ENCODE measurements at regions not wholly inside any gene's neighbourhood (a gene's known extent, or its start where the extent isn't known, plus 50 kb on each side); places are given as distances from the start of the nearest gene placed in this dataset.

- DNase-seq (ENCODE audit: low spot score) (no peak), FAIRE-seq (no peak)
Measured at GRCh38 chr14:29271669-29272068, 505.1 kb downstream of the FOXG1 start.

DNA sequence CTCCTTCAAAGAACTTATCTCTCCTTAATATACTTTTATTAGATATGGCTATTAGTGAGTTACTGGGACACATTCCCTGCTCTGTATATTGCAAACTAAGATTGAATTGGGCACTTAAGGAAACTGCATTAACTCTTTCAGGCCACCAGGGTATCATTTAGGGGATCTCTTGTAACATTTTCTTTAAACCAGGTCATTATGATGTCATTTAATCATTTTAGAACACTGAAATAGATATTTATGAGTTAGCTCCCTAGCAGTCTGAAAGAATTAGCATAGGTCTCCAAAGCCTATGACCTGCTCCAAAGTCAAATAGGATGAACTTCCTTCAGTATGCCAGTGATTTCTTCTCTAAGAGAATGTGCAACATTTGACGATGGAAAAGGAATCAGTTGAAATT is 506.9 kb downstream of the FOXG1 start:
- no peak for FAIRE-seq

GRCh38 chr14:29274890-29275596 is 508.5 kb downstream of the FOXG1 start:
- FAIRE-seq: no peak
- DNase-seq (ENCODE audit: low spot score): no peak

More for the DNA sequence above, 506.9 kb downstream of the FOXG1 start:
- DNase-seq (ENCODE audit: low spot score): no peak

- FAIRE-seq: no peak
Measured at GRCh38 chr14:29278301-29279263, 512.0 kb downstream of the FOXG1 start.

DNA sequence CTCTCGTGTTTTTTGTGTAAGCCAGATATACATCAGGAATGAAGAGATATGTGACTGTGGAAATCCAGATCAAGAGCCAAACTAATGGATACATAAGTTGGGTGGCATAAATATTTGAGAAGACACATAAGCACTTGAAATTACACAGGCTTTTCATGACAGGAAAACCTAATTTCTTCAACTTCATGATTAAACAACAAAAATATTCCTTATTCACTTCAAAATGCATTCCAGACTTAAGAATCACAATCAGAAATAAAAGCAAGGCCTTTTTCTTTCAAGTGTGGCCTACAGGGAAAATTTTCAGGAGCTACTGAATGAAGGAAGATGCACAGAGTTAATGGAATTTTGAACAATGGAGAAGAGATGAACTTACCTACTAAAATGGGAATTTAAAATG is 515.6 kb downstream of the FOXG1 start:
- no peak for FAIRE-seq
- no peak for DNase-seq (ENCODE audit: low spot score)

More at GRCh38 chr14:29278301-29279263, 512.0 kb downstream of the FOXG1 start:
- no peak for DNase-seq (ENCODE audit: low spot score)

- DNase-seq (ENCODE audit: low spot score): no peak
- no peak for FAIRE-seq
Measured at GRCh38 chr14:29290441-29290840, 523.9 kb downstream of the FOXG1 start.

DNA sequence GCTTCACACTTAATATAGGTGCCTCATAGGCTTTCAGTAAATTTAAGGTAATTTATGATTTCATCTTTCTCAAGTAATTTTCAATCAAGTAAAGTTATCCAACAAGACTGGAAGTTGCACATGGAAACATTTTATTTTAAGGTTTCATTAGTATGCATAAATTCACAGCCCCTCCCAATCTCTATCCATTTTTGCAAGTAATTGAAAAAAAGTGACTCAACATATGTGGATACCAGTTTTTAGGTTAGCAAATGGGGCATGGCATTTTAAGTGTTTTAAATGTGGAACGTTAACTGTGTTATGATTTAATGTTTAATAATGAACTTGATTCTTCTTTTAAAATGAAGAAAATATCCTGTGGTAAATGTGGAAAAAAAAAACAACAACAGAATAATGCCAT is 532.8 kb downstream of the FOXG1 start:
- DNase-seq (ENCODE audit: low spot score) (no peak), FAIRE-seq (no peak)

- DNase-seq (ENCODE audit: low spot score): no peak
- no peak for FAIRE-seq
Measured at GRCh38 chr14:29301571-29301970, 535.0 kb downstream of the FOXG1 start.

DNA sequence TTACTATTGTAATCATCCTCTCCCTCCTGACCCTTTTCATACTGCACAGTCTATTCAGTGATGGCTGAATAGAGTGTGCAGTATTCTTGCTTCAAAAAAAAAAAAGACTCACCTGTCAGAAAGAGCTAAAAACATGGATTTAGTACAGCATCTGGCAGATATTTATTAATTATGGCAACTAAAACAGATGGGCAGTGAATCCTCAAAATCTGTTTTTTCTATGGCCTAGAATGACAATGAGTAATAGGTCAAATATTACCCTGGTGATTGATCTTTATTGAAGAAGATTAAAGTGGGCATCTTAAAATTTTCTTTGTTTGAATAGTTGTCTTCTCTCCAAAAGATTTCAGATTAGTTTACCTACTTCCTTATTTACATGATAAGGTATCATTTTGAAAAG is 543.6 kb downstream of the FOXG1 start:
- DNase-seq (ENCODE audit: low spot score): no peak

DNA sequence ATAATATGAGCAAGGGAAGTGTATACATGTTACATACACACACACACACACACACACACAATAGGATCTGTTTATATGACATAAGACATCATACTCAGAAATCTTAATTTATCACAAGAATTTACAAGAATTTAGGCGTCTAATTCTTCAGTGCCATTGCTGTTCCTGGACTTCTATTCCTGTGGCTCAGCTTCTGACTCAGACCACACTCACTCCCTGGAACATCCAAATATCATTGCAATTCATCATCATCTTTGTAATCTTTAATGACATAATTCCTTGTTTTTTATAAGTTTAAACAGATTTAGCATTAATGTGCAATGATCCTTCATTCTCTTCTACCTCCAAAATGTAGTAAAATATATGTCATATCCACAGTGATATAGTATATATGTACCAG is 544.2 kb downstream of the FOXG1 start:
- DNase-seq (ENCODE audit: low spot score) (peak; percentile 43), FAIRE-seq (no peak)

More for the DNA sequence above, 543.6 kb downstream of the FOXG1 start:
- no peak for FAIRE-seq

DNA sequence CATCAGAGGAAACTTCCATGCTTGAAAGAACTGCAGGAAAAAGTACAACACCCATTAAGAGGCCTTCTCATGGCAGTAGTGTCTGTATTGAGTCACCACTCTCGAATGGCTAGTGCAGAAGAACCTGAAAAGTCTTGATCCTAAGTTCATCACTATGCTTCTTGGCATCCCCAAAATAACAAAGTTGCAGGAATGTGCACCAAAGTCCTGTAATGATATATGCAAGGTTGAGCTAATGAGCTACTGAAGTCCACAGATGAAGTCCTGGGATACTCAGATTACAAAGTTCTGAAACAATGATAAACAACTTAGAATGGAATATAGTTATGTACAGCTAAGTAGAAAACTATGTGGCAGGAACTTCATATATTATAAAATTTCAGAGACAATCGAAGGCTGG is 545.4 kb downstream of the FOXG1 start:
- DNase-seq (ENCODE audit: low spot score) (no peak), FAIRE-seq (no peak)

DNA sequence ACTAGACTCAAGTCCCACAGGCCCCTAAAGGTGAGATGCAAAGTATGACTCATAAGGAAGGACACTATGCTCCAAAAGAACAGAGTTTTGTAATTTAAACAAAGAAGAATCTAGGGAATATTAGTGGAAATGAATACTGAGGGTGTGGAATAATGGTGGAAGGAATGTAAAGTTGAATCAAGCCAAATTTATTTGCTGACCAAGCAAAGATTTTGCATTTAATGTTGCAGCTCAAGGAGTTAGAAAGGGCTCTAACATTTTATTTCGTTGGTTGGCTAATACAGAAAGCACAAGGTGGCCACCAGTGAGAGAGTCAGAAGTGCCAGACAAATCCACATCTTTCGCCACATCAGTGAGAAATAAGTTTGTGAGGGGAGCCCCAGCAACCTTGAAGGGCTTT is 550.3 kb downstream of the FOXG1 start:
- FAIRE-seq: no peak
- no peak for DNase-seq (ENCODE audit: low spot score)

DNA sequence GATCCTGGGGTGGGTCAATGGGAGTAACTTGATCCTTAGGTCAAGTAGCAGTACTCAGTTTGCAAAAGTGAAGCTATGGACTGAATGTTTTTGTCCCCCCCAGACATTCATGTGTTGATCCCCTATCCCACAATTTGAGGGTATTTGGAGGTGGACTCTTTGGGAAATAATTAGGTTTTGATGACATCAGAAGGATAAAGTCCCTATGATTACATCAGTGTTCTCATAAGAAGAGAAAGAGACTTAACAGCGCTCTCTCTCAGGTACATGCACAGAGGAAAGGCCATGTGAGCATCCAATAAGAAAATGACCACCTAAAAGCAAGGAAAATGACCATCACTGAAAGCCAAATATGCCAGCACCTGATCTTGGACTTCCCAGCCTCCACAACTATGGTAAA is 550.8 kb downstream of the FOXG1 start:
- no peak for DNase-seq (ENCODE audit: low spot score)
- no peak for FAIRE-seq

- no peak for FAIRE-seq
- DNase-seq (ENCODE audit: low spot score): peak; percentile 28
Measured at GRCh38 chr14:29320286-29320685, 553.7 kb downstream of the FOXG1 start.

GRCh38 chr14:29321646-29322045 is 555.1 kb downstream of the FOXG1 start:
- DNase-seq (ENCODE audit: low spot score) (peak; percentile 24), FAIRE-seq (no peak)

DNA sequence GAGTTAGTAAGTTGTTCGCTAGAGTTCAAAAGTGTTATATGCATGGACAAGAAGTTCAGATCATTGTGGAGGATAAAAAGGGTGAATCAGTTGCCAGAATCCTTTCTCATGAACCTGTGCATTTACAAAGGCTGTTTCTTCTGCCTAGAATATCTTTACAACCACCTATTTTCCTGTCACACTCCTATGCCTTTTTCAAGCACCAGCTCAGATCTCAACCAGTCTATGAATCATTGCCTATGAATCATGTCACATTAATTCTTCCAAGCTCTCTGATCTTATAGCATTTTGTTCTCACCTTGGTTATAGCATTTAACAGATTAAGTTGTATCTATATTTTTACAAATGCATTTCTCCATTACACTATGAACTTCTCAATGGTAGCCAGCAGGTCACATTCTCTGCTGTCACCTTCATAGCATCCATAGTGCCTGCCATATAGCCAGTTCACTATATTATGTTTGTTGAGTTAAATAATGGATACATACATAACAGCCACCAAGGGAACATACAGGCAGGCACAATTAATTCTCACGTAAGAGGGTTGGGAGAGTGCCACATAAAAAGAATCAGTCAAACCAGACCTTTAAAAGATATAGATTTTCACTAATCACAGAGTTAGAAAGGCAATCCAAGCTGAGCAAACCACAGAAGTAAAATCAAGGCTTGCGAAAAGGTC is 573.0 kb downstream of the FOXG1 start:
- FAIRE-seq: no peak

DNA sequence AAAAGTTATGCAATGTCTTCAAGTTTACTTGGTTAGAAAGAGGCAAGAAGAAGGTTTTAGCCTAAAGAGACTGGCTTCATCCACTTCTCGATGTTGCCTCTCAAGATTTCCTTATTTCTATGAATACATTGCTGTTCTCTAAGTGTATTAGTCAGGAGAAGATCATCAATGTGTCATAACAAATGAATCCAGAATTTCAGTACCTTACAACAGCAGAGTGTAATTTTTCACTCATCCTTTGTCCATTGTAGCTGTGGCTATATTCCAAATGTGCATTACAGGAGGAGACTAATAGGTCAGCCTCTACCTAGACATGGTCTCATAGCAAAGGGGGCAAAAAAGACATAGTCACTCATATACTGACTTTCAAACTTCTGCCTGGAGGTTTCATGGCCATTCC is 579.1 kb downstream of the PRKD1 start:
- peak; percentile 1 for DNase-seq (ENCODE audit: low spot score)
- FAIRE-seq: no peak

More for the DNA sequence above, 573.0 kb downstream of the FOXG1 start:
- peak; percentile 23 for DNase-seq (ENCODE audit: low spot score)

- FAIRE-seq (no peak), DNase-seq (ENCODE audit: low spot score) (no peak)
Measured at GRCh38 chr14:29350496-29350895, 577.2 kb downstream of the PRKD1 start.

DNA sequence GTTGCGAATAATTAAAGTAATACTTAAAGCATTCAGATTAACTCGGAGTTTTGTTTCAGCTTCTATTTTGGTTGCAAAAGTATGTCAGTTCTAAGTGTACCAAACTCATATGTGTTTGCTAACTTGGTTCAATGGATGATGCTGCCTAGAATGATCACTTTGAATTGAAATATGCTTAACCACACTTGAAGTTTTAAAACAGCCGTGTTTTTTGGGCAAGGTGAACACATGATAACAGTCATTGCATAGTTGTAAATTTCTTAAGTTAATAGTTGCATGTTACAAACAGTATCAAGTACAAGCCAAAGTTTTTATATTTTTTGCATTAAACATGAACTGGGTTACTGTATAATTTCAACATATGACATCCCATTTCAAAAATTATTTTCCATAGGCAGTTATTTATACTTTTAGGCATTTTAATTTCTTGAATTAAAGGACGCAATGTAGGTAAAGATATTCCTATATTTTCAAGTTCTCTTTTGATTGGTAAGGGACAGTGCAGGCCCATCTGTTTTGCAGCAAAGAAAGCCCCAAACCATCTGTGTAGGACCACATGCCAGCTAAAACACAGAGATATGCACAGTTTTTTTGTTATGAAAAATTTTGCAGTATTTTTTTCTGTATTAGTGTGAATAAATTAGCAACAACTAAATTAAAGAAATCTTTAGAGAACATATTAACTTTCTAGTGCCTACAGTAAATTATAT is 575.5 kb downstream of the PRKD1 start:
- no peak for FAIRE-seq
- no peak for DNase-seq (ENCODE audit: low spot score)

DNA sequence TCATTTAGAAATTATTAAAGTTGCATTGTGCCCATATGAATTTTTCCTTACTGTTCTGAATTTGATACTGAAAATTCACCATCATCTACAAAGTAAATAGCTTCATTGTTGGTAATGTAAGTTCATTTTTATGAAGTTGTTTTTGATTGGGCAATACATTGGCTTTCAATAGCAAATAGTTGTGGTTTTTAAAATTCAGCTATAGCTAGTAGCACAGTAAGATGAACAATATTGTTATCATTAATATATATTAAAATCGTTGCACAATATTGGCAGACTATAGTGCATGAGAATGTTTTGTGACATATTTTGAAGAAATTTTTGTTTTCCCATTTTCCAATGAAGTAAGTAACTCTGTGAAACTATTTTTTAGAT is 575.0 kb downstream of the PRKD1 start:
- FAIRE-seq (no peak), DNase-seq (ENCODE audit: low spot score) (no peak)

DNA sequence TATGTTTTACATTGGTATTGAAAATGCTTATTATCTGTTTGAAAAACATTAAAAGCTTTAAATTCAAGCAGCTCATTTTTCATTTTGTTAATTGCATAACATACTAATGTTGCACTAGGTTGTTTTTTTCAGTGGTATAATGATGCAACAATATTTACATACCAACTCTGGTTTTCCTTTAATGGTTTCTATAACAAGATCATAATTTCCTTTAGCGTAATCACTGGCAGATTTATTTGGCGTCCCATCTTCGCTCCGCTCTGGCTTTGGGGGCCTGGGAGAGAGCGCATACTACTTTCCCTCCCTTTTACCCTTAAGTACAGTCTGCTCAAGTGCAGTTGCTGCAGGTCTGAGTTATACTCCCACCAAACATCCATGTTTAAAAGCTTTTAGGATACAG is 574.1 kb downstream of the PRKD1 start:
- no peak for DNase-seq (ENCODE audit: low spot score)
- FAIRE-seq: no peak

Measured in urothelium cell line (cell line).